ENCODE measurements at regions not wholly inside any gene's neighbourhood (a gene's known extent, or its start where the extent isn't known, plus 50 kb on each side); places are given as distances from the start of the nearest gene placed in this dataset.
"Not testable (repeated sequence)": the region's sequence is repeated elsewhere in the genome, so short reads cannot be mapped to it uniquely, and the experiment has no call there.

DNA sequence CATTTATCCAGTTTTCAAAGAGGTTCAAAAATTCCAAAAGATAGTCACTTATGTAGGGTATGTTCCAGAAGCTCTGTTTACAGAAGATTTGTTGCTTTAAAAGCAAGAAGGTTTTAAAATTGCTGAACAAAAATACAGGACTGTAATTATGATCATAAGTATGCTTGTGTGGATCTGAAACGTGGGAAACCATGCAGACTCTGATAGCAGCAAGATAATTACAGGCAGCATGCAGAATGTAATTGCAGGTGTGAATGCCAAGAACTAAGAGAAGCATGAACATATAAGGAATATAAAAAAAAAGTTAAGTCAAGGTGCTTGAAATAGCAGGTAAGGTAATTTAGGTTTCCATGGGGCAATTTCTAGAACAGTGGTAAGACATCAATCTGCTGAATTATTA is 405.7 kb downstream of the ARL4A start:
- no peak for DNase-seq (ENCODE audit: low spot score)

DNA sequence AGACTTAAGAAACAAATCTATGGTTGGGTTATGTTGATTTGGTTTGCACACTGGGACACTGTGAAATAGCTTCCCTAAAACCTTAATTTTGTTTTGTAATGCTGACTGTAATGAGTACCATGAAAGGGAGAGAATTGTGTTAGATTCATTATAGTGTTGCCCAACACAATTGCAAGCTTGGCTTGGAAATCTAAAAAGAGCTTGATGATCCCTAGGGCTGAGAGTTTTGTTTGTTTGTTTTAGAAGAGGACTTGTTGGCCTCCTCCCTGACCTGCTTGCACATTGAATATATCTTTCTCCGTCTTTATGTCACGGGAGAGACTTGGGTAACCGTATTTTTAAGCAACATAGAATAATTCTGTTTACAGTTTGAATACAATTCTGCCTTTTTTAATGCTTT is 410.1 kb downstream of the ARL4A start:
- no peak for DNase-seq (ENCODE audit: low spot score)

DNA sequence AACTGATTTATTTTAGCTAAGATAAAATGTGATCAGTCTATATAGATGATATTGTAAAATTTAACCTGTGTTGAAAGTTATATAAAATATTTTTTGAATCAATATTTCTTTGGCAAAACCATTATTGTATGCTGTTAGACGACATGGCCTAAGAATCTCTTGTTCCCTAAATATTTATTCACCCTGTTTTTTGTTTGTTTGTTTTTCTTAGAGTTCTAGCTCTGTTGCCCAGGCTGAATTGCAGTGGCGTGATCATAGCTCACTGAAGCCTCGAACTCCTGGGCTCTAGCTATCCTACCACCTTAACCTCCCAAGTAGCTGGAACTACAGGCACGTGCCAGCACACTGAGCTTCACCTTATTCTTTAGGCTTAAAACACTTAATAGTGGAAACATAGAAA is 410.7 kb downstream of the ARL4A start:
- no peak for DNase-seq (ENCODE audit: low spot score)

GRCh38 chr7:13099154-13099795 is 411.8 kb downstream of the ARL4A start:
- peak; percentile 40 for DNase-seq (ENCODE audit: low spot score)

DNA sequence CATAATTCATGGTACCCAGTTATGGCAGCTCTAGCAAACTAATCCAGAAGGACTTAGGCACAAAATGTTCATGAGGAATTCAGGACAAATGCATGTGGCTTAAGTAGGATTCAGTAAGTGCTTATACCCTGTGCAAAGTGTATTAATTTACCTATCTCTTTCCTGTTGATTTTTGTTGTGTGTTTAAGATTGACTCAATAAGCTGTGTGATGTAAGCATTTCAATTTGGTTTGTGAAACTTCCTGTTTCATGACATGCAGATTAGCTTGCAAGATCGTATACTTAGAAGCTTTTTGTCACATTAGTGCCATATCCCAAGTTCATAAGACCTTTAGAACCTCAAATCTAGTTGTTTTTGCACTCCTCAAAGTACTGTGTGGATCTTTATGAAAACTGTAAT is 416.7 kb downstream of the ARL4A start:
- DNase-seq (ENCODE audit: low spot score), result no peak

DNA sequence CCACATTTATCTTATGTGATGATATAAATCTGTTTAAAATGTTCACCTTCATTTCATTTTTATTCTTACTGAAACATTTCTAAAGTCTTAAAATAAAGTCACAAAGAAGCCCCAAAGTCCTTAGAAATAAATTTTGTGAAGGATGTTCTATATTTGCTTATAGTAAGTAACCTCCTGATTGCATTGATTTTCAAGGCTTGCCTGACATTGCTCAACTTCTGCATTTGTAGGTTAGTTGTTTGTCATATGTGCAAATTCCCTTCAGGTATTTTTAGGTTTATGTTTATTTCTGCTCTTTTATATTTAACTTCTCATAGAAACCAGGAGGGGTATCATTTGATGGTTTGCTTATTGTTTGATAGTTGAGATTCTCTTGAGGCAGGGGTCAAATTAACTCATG is 417.8 kb downstream of the ARL4A start:
- no peak for DNase-seq (ENCODE audit: low spot score)

DNA sequence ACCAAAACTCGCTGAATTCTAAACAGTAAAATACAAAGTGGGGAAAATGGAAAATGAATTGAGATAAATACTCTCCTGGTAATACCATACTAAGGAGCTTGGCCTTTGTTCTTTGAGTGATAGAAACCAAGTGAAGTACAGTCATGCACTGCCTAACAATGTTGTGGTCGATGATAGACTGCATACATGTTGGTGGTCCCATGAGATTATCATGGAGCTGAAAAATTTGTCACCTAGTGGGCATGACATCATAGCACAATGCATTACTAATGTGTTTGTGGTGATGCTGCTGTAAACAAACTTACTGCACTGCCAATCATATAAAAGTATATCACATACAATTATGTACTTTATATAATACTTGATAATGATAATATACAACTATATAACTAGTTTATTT is 419.1 kb downstream of the ARL4A start:
- DNase-seq (ENCODE audit: low spot score), result no peak

- no peak for DNase-seq (ENCODE audit: low spot score)
Observed at GRCh38 chr7:13107291-13107690, 419.9 kb downstream of the ARL4A start.

DNA sequence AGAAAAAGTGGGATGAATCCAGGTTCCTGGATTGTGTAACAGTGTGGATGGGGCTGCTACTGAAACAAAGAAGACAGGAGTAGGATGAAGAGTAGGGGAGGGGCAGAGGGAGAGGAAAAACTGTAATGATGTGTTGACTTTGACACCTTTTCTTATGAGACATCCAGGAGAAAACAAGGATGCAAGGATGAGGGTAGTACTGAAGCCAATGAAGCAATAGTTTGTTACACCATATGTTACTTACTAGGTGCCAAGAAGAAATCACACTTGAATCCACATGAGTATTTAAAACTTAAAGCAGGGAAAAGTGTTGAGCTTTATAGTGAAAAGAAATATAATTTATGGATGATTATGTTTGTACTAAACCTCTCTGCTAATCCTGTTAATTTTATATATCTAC is 420.6 kb downstream of the ARL4A start:
- DNase-seq (ENCODE audit: low spot score), result no peak

- no peak for DNase-seq (ENCODE audit: low spot score)
Observed at GRCh38 chr7:13109201-13109600, 421.8 kb downstream of the ARL4A start.

DNA sequence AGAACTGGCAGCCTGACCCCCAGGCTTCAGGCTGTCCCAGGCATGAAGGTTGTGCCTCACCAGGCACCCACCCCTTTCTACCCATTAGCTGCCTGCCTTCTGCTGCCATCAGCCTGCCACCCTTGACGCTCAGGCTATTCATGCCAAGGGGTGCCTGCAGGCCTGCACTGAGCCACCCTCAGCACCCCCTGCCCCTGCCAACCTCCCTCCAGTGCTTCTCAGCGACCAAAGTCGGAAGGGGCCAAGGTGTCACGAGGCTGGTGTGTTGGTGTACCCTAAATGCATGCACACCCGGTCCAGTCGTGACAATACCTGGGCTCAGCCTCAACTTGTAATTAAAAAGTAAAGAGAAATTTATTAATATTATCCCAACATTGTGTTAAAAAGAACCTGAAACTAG is 422.7 kb downstream of the ARL4A start:
- DNase-seq (ENCODE audit: low spot score), result no peak

GRCh38 chr7:13111230-13111629 is 423.8 kb downstream of the ARL4A start:
- no peak for DNase-seq (ENCODE audit: low spot score)

DNA sequence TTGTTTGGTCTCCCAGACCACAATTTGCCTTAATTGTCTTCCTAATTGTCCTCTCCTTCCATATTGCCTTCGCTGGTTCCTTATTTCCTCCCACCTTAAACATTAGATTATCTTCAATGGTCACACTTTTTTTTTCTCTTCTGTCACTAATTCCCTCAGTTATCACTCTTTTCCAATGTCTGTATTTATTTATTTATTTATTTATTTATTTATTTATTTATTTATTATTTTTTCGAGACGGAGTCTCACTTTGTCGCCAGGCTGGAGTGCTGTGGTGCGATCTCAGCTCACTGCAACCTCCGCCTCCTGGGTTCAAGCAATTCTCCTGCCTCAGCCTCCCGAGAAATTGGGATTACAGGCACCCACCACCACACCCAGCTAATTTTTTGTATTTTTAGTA is 426.8 kb downstream of the ARL4A start:
- not testable (repeated sequence) for DNase-seq (ENCODE audit: low spot score)

GRCh38 chr7:13115157-13115772 is 427.8 kb downstream of the ARL4A start:
- DNase-seq (ENCODE audit: low spot score), result no peak

GRCh38 chr7:13115855-13116254 is 428.4 kb downstream of the ARL4A start:
- no peak for DNase-seq (ENCODE audit: low spot score)

DNA sequence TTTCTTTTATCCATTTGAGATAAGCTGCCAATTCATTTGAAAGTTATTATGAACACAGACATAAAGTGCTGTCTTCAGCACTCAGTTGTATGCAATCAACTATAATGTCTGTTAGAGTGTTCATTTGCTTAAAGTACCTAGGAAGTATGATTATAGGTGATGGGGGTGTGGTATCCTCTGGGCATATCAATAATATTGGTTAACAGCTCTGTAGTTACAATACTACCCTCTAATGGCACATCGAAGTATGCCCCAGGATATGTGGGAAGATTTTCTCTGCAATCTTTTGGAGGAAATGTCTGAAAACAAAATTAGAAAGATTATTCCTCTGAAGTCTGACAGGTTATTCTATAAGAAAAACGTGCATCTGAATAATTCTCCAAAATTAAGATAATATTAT is 429.7 kb downstream of the ARL4A start:
- DNase-seq (ENCODE audit: low spot score), result peak; percentile 25

GRCh38 chr7:13117592-13117991 is 430.2 kb downstream of the ARL4A start:
- DNase-seq (ENCODE audit: low spot score), result no peak

DNA sequence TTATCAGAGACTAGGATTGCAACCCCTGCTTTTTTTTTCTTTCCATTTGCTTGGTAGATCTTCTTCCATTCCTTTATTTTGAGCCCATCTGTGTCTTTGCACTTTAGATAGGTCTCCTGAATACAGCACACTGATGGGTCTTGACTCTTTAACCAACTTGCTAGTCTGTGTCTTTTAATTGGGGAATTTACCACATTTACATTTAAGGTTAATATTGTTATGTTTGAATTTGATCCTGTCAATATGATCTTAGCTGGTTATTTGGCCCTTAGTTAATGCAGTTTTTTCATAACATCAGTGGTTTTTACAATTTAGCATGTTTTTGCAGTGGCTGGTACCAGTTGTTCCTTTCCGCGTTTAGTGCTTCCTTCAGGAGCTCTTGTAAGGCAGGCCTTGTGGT is 437.2 kb downstream of the ARL4A start:
- DNase-seq (ENCODE audit: low spot score), result not testable (repeated sequence)

DNA sequence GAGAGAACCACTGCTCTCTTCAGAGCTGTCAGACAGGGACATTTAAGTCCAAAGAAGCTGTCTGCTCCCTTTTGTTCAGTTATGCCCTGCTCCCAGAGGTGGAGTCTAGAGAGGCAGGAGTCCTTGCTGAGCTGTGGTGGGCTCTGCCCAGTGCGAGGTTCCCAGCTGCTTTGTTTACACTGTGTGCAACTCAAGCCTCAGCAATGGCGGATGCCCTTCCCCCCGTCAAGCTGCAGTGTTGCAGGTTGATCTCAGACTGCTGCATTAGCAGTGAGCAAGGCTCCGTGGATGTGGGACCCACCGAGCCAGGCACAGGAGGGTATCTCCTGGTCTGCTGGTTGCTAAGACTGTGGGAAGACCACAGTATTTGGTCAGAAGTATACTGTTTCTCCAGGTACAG is 438.9 kb downstream of the ARL4A start:
- no peak for DNase-seq (ENCODE audit: low spot score)

- no peak for DNase-seq (ENCODE audit: low spot score)
Observed at GRCh38 chr7:13130321-13130720, 442.9 kb downstream of the ARL4A start.

GRCh38 chr7:13130906-13131305 is 443.5 kb downstream of the ARL4A start:
- DNase-seq (ENCODE audit: low spot score), result not testable (repeated sequence)

DNA sequence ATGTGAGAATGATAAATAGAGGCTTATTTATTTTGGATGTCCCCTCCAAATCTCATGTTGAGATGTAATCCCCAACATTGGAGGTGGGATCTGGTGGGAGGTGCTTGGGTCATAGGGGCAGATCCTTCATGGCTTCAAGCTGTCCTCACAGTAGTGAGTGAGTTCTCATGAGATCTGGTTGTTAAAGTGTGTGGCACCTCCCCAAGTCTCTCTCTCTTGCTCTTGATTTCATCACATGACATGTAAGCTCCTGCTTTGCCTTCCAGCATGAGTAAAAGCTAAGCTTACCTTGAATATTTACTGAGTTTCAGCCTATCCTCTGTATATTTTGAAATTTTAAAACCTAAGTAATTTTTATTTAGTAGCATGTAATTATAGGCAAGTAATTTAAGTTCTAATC is 444.9 kb downstream of the ARL4A start:
- no peak for DNase-seq (ENCODE audit: low spot score)

DNA sequence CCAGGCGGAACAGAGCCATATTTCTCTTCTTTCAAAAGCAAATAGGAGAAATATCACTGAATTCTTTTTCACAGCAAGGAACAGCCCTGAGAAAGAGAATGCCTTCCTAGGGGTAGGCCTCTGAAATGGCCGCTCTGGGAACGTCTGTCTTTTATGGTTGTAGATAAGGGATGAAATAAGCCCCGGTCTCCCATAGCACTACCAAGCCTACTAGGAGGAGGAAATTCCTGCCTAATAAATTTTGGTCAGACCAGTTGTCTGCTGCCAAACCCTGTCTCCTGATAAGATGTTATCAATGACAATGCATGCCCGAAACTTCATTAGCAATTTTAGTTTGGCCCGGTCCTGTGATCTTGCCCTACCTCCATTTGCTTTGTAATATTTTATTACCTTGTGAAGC is 448.9 kb downstream of the ARL4A start:
- DNase-seq (ENCODE audit: low spot score), result not testable (repeated sequence)

DNA sequence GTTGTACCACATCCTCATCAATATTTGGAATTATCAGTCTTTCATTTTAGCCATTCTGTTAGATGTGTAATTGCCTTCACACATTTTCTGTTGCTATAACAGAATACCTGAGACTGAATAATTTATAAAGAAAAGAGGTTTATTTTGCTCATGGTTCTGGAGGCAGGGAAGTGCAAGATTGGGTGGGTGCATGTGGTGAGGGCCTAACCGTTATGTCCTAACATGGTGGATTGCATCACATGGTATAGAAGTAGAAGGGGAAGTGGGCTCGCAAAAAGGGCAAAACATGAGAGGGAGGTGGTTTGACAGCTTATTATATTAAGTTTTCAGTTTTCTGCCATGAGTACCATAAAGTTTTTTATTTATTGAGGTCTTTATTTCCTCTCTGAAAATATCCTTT is 452.0 kb downstream of the ARL4A start:
- no peak for DNase-seq (ENCODE audit: low spot score)

All from AG08396 (cell line).